ENCODE measurements at regions not wholly inside any gene's neighbourhood (a gene's known extent, or its start where the extent isn't known, plus 50 kb on each side); places are given as distances from the start of the nearest gene placed in this dataset.

- no peak for DNase-seq (ENCODE audit: low spot score)
Measured at GRCh38 chr2:181306785-181307184, 150.4 kb upstream of the ITGA4 start.

GRCh38 chr2:181307203-181307991 lies 149.8 kb upstream of the ITGA4 start:
- no peak for DNase-seq (ENCODE audit: low spot score)

- no peak for DNase-seq (ENCODE audit: low spot score)
Measured at GRCh38 chr2:181308766-181309515, 148.2 kb upstream of the ITGA4 start.

DNA sequence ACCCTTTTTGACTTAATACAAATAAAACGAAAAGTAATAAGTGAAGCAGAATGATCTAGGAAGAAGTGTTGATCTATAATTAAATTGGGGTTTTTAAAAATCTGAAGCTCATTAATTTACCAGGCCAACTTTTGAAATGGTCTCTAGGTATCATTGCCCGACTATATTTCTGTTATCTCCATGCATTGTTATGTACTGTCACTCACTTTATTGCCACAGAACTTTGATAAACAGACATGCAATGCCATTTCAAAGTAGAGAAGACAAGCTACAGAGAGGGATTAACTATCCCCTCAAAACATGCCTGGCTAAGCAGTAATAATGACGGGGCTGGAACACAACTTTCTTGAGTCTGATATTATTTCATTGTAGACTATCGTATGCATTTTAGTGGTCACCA lies 147.6 kb upstream of the ITGA4 start:
- no peak for DNase-seq (ENCODE audit: low spot score)

- DNase-seq (ENCODE audit: low spot score) = no peak
Measured at GRCh38 chr2:181310967-181311366, 146.2 kb upstream of the ITGA4 start.

- DNase-seq (ENCODE audit: low spot score) = no peak
Measured at GRCh38 chr2:181311837-181312236, 145.3 kb upstream of the ITGA4 start.

DNA sequence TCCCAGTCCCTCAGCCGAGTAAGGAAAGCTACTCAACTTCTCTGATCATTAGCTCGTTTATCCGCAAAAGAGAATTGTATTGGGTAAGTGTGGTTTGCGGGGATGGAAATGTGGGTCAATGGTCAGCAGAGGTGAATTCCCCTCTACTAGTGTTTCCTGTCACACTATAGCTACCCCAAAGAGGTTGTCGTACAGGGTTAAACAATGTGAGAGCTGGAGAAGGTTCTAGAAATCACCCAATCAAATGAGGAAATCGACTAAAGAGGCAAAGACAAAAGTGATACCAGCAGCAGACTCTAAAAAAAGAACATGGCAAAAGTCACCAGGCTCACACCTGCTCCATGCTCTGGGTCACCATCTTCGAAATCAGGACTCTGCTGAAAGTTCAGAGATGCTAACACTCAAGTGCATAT lies 144.7 kb upstream of the ITGA4 start:
- no peak for DNase-seq (ENCODE audit: low spot score)

DNA sequence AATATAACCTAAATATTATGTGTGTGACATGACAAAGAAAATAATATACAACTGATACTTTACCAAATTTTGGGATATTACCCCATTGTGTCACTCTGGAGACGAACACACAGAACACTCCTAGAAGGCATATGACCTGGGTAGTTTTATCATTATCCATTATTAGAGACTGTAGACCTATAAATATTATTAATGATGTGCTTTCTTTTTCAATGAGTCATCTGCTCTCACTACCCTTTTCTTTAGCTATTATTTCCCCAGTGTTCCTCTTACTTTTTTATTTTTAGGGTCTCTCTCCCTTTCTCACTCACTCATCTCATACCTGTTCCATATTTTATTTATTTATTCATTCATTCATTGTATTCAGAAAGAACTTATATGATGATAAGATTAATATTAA lies 143.3 kb upstream of the ITGA4 start:
- no peak for DNase-seq (ENCODE audit: low spot score)

GRCh38 chr2:181314551-181314950 lies 142.6 kb upstream of the ITGA4 start:
- no peak for DNase-seq (ENCODE audit: low spot score)

DNA sequence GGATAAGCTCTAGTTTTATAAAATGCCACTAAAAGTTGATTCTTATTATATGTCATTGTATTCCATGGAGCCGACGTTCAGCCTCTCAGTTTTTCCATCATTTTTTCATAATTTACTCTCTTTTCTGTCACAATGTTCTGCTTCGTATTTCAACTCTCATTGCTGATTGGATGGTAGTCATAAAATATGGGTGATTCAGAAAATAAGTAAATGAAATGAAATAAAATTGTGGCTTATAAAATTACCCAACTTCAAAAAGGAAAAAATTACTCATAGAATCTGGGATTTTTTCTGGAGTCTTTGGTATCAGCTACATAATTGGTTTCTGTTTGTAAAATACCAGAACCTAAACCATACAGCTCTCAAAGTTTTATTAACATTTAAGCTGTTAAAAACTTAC lies 139.7 kb upstream of the ITGA4 start:
- no peak for DNase-seq (ENCODE audit: low spot score)

DNA sequence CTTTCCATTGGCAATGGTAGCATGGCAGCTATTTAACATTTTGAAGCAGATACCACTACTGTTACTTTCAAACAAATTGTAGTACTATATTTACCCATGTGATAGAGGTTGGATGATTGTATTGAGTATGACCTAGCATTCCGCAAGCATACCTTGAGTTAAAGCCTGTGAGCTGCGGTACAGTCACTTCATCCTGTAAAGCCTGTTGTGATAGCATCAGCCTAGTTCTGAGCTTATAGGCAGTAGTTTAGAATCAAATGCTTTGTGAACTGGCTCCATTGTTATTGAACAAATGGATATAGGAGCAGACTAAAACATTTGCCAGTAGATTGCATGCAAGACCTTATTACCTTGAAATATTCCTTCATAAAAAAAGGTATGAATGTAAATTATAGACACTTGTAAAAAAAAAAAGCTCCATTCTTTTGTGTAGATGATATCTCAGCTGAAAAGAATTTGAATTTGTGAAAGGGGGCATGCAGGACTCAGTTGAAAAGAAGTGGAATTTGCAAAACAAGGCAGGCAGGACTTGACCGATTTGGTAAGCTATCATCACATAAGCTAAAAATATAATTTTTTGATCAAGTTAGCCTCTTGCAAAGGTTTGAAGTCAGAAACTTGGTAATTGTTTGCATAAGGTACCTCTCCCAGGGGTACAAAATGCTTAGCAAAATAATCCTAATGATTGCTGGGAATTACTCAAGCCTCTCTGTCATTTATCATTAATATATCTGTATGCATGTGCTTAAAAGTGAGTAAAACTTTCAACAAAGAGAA lies 138.5 kb upstream of the ITGA4 start:
- DNase-seq (ENCODE audit: low spot score) = no peak

DNA sequence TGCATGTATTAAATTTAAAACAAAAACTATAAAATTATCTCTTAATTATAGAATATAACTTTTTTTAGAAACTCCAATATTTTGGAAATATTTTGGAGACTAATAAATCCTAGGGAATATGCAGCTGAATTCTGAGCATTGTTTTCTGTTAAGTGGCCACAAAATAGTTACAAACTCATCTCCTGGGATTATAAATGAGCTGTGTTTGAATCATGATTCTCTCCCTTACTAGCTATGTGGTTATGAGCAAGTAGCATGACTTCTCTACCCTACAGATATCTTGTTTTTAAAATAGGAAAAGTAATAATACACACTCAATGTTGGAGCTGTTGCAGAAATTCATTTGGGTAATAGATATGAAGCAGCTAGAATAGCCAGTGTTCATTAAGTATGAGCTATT lies 137.9 kb upstream of the ITGA4 start:
- peak; percentile 19 for DNase-seq (ENCODE audit: low spot score)

DNA sequence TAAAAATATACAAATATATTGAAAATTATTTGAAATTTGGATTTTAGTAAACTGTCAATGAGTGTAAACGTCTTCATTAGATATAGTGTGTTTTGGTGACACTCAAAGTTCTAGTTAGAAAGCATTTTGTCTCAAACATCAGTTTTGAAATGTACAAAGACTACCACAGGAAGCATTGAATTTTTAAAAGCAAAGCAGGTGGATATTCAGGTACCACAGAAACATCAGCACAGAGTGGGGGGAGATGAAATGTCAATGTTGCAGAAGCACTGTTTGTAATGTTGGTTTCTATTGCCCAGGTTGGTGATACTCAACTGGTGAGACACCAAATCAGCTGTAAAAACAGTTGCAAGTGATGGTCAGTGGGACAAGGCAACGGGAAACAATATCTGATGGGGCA lies 136.5 kb upstream of the ITGA4 start:
- DNase-seq (ENCODE audit: low spot score) = no peak

GRCh38 chr2:181324912-181325311 lies 132.3 kb upstream of the ITGA4 start:
- DNase-seq (ENCODE audit: low spot score) = no peak

GRCh38 chr2:181326661-181327060 lies 130.5 kb upstream of the ITGA4 start:
- no peak for DNase-seq (ENCODE audit: low spot score)

DNA sequence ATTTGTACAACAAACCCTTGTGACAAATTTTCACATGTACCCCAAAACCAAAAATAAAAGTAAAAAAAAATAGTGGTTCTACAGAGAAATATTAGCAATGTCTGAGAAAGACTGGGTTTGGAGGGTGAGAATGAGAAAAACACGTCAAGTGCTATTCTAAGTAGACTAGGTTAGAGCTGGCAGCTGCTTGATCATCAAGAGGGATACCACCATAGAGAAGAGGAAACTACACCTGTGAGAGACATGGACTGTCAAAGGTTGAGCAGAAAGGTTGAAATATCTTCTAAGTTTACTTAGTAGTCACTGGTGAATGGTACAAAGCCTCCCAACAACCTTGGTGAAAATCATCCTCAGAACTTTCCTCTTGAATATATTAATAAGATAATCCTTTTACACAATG lies 126.9 kb upstream of the ITGA4 start:
- no peak for DNase-seq (ENCODE audit: low spot score)

GRCh38 chr2:181332044-181332605 lies 125.1 kb upstream of the ITGA4 start:
- DNase-seq (ENCODE audit: low spot score) = no peak

GRCh38 chr2:181334158-181334826 lies 122.9 kb upstream of the ITGA4 start:
- no peak for DNase-seq (ENCODE audit: low spot score)

- DNase-seq (ENCODE audit: low spot score) = no peak
Measured at GRCh38 chr2:181340891-181341290, 116.3 kb upstream of the ITGA4 start.

DNA sequence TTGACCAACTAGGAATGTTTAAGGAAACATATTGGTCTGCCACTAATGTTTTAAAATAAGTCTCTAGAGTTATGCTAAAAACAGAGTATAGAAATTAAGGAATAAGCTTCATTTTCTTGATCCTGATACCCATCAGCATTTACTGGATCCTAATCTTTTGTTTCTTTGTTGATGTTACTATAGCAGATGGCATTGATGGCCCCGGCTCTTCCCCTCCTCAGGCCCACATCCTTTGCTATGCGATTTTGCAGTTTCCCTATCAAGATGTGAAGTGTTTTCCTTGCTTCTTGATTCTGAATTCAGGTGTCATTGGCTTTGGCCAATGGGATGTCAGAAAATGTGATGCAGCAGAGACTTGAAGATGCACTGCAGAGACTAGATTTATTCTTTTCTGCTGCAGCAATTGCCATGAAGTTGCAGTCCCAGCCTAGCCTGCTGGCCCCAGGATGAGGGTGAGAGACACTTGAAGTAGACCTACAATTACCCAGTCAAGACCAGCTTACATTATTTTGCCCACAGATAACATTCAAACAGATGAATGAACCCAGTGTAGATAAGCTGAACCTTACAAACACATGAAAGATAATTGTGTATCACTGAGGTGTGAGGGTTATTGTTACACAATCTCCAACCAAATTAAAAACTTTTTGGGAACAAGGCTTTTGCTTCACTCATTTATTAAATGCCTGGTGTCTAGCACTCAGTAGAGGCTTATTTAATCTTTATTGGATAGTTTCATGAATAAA lies 115.2 kb upstream of the ITGA4 start:
- DNase-seq (ENCODE audit: low spot score) = no peak

Data from GM03348 (cell line).